ENCODE measurements at regions not wholly inside any gene's neighbourhood (a gene's known extent, or its start where the extent isn't known, plus 50 kb on each side); places are given as distances from the start of the nearest gene placed in this dataset.

DNA sequence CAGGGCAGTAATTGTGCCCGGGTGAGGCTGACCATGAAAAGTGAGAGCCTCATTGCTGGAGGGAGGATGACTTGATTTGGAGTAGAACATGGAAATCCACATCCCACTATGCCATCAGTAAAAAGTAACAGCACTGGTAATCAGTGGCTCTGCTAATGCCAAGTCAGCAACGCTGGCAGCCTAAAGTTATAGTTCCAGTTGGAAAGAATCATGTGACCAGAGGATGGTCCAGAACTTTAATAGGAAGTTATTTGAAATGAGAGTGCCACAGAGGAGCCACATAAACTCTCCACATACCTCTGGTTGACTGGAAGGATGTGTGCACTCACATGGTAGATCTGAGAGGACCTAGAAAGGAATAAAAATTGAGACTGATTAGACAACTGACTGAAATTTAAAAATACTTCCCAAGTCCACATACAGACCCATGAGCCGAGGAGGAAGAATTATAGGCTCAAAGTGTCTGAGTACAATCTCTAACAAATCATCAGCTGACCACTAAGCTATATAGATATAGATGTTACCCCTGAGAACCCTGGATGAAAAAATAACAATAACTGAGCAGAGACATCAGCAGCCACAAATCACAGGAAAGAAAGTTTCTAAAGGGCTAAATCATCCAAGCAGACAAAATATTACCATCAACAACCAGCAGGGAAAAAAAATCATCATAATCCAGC is 346.8 kb downstream of the STK39 start:
- no peak overlapping the region for H3K27ac ChIP-seq
- DNase-seq (ENCODE audit: low read depth, low spot score) = no peak
- TF ChIP-seq POLR2AphosphoS5 (IDR thresholded peaks at IDR 0.05; ENCODE audit: borderline replicate concordance, low read depth, low read length) = no peak
- no peak for TF ChIP-seq EZH2 (IDR thresholded peaks at IDR 0.05)
- no peak for TF ChIP-seq FOXP2 (optimal IDR thresholded peaks at IDR 0.05; ENCODE audit: control extremely low read depth, extremely low read length, insufficient read depth)
- H3K36me3 ChIP-seq (ENCODE audit: insufficient read depth, low read length) = no peaks in the 10 kb centered on the region
- no peak overlapping the region for H3K9ac ChIP-seq (ENCODE audit: insufficient read length)
- no peak overlapping the region for H3K4me3 ChIP-seq
- no peaks in the 10 kb centered on the region for H3K9me3 ChIP-seq (ENCODE audit: low read depth, low read length)

DNA sequence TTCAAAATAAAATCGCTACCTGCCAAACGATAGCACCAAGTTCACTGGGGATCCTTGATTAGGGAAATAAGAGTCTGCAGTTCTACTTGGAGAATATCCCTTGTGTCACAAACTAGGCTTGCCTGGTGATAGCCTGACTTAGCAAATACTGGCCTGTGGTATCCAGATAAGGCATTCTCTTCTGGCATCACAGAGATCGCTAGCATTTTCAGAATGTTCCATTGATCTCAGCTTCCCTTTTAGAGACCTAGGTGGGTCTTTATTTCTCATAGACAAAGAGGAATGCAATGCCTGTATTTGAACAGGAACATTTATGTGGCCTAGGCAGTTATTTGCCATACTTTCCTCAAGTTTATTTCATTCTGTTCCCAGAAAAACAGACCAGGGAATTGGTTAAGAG is 349.1 kb downstream of the STK39 start:
- no peak overlapping the region for H3K27ac ChIP-seq
- no peak overlapping the region for H3K9ac ChIP-seq (ENCODE audit: insufficient read length)
- H3K4me3 ChIP-seq = no peak overlapping the region
- no peaks in the 10 kb centered on the region for H3K36me3 ChIP-seq (ENCODE audit: insufficient read depth, low read length)
- TF ChIP-seq EZH2 (IDR thresholded peaks at IDR 0.05) (no peak), FOXP2 (optimal IDR thresholded peaks at IDR 0.05; ENCODE audit: control extremely low read depth, extremely low read length, insufficient read depth) (no peak), POLR2AphosphoS5 (IDR thresholded peaks at IDR 0.05; ENCODE audit: borderline replicate concordance, low read depth, low read length) (no peak)
- DNase-seq (ENCODE audit: low read depth, low spot score) = no peak
- no peaks in the 10 kb centered on the region for H3K9me3 ChIP-seq (ENCODE audit: low read depth, low read length)

DNA sequence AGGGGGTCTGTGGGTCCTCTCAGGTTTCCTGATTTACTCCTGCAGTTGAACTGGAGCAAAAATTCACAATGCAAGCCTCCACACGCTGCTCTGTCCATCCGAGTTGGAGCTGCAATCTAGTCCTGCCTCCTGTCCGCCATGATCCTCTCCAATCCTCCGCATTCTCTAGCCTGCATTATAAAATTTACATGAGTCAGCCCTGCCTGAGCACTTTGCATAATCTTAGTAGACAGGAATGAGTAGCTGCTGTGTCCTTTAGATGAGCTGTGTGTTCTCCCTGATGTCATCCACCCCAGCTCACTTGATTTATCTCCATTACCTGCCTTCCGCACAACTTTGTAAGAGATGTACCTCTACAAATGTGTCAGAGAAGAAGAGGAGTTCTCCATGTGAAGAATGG is 355.6 kb downstream of the STK39 start:
- no peak for DNase-seq (ENCODE audit: low read depth, low spot score)
- TF ChIP-seq EZH2 (IDR thresholded peaks at IDR 0.05) (no peak), FOXP2 (optimal IDR thresholded peaks at IDR 0.05; ENCODE audit: control extremely low read depth, extremely low read length, insufficient read depth) (no peak), POLR2AphosphoS5 (IDR thresholded peaks at IDR 0.05; ENCODE audit: borderline replicate concordance, low read depth, low read length) (no peak)
- no peak overlapping the region for H3K27ac ChIP-seq
- H3K4me3 ChIP-seq = no peak overlapping the region
- no peaks in the 10 kb centered on the region for H3K36me3 ChIP-seq (ENCODE audit: insufficient read depth, low read length)
- H3K9me3 ChIP-seq (ENCODE audit: low read depth, low read length) = no peaks in the 10 kb centered on the region
- no peak overlapping the region for H3K9ac ChIP-seq (ENCODE audit: insufficient read length)

DNA sequence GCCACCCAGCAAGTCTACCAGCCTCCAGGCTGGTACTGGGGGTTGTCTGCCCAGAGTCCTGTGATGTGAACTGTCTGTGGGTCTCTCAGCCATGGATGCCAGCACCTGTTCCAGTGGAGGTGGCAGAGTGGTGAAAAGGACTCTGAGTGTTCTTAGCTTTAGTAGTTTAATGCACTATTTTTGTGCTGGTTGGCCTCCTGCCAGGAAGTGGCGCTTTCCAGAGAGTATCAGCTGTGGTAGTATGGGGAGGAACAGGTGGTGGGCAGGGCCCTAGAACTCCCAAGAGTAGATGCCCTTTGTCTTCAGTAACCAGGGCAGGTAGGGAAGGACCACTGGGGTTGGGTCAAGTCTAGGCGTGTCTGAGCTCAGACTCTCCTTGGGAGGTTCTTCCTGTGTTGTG is 356.7 kb downstream of the STK39 start:
- H3K9me3 ChIP-seq (ENCODE audit: low read depth, low read length) = no peaks in the 10 kb centered on the region
- no peak for DNase-seq (ENCODE audit: low read depth, low spot score)

DNA sequence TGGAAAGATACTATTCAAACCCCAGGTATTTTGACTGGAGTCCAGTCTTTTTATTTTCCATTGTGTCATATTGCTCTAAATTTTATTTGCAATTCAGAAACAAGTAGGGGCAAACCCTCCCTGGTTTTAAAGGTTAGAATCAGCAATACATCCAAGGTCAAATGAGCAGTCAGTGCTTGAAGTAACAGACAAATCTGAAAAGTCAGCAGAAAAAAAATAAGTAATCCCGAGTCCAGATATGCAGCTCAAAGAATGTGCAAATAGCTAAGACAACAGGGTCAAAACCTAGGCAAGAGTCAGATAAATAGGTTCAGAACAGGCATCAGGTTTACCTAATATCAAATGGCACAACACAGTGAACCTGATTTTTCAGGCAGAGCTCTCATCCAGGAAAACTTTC is 367.0 kb downstream of the STK39 start:
- DNase-seq (ENCODE audit: low read depth, low spot score) = no peak
- H3K9me3 ChIP-seq (ENCODE audit: low read depth, low read length) = no peaks in the 10 kb centered on the region
- H3K36me3 ChIP-seq (ENCODE audit: insufficient read depth, low read length) = no peaks in the 10 kb centered on the region
- no peak for TF ChIP-seq POLR2AphosphoS5 (IDR thresholded peaks at IDR 0.05; ENCODE audit: borderline replicate concordance, low read depth, low read length)
- TF ChIP-seq EZH2 (IDR thresholded peaks at IDR 0.05) = no peak
- TF ChIP-seq FOXP2 (optimal IDR thresholded peaks at IDR 0.05; ENCODE audit: control extremely low read depth, extremely low read length, insufficient read depth) = no peak
- no peak overlapping the region for H3K27ac ChIP-seq
- no peak overlapping the region for H3K9ac ChIP-seq (ENCODE audit: insufficient read length)
- no peak overlapping the region for H3K4me3 ChIP-seq

More for the DNA sequence above, 356.7 kb downstream of the STK39 start:
- Histone ChIP-seq H3K4me3 (no peak overlapping the region), H3K27ac (no peak overlapping the region), H3K36me3 (ENCODE audit: insufficient read depth, low read length) (no peaks in the 10 kb centered on the region), H3K9ac (ENCODE audit: insufficient read length) (no peak overlapping the region)
- TF ChIP-seq POLR2AphosphoS5 (IDR thresholded peaks at IDR 0.05; ENCODE audit: borderline replicate concordance, low read depth, low read length) (no peak), EZH2 (IDR thresholded peaks at IDR 0.05) (no peak), FOXP2 (optimal IDR thresholded peaks at IDR 0.05; ENCODE audit: control extremely low read depth, extremely low read length, insufficient read depth) (no peak)

- no peak for DNase-seq (ENCODE audit: low read depth, low spot score)
- TF ChIP-seq FOXP2 (optimal IDR thresholded peaks at IDR 0.05; ENCODE audit: control extremely low read depth, extremely low read length, insufficient read depth) (no peak), POLR2AphosphoS5 (IDR thresholded peaks at IDR 0.05; ENCODE audit: borderline replicate concordance, low read depth, low read length) (no peak), EZH2 (IDR thresholded peaks at IDR 0.05) (no peak)
Measured at GRCh38 chr2:167875529-167875928, 371.9 kb downstream of the STK39 start.

DNA sequence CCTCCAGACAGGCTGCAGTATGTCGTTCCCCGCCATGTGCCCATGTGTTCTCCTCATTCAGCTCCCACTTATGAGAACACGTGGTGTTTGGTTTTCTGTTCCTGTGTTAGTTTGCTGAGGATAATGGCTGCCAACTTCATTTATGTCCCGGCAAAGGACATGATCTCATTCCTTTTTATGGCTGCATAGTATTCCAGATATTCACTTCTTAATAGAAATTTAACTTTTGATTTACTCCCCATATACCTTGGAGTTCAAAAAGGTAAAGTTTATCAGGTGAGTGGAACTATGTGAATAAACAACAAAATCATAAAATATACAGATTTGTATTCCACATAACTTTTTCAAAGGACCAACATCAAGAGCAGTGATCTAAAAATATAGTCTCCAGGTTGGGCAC is 372.6 kb downstream of the STK39 start:
- Histone ChIP-seq H3K36me3 (ENCODE audit: insufficient read depth, low read length) (no peaks in the 10 kb centered on the region), H3K9me3 (ENCODE audit: low read depth, low read length) (no peaks in the 10 kb centered on the region), H3K4me3 (no peak overlapping the region), H3K9ac (ENCODE audit: insufficient read length) (no peak overlapping the region), H3K27ac (no peak overlapping the region)
- TF ChIP-seq POLR2AphosphoS5 (IDR thresholded peaks at IDR 0.05; ENCODE audit: borderline replicate concordance, low read depth, low read length) (no peak), FOXP2 (optimal IDR thresholded peaks at IDR 0.05; ENCODE audit: control extremely low read depth, extremely low read length, insufficient read depth) (no peak), EZH2 (IDR thresholded peaks at IDR 0.05) (no peak)
- no peak for DNase-seq (ENCODE audit: low read depth, low spot score)

More at GRCh38 chr2:167875529-167875928, 371.9 kb downstream of the STK39 start:
- H3K9ac ChIP-seq (ENCODE audit: insufficient read length) = no peak overlapping the region
- H3K4me3 ChIP-seq = no peak overlapping the region
- no peak overlapping the region for H3K27ac ChIP-seq
- no peaks in the 10 kb centered on the region for H3K9me3 ChIP-seq (ENCODE audit: low read depth, low read length)
- H3K36me3 ChIP-seq (ENCODE audit: insufficient read depth, low read length) = no peaks in the 10 kb centered on the region

GRCh38 chr2:167871286-167871685 is 376.1 kb downstream of the STK39 start:
- no peaks in the 10 kb centered on the region for H3K36me3 ChIP-seq (ENCODE audit: insufficient read depth, low read length)
- no peak overlapping the region for H3K9ac ChIP-seq (ENCODE audit: insufficient read length)
- H3K9me3 ChIP-seq (ENCODE audit: low read depth, low read length) = no peaks in the 10 kb centered on the region
- no peak for DNase-seq (ENCODE audit: low read depth, low spot score)
- no peak overlapping the region for H3K4me3 ChIP-seq
- TF ChIP-seq POLR2AphosphoS5 (IDR thresholded peaks at IDR 0.05; ENCODE audit: borderline replicate concordance, low read depth, low read length) = no peak
- no peak for TF ChIP-seq FOXP2 (optimal IDR thresholded peaks at IDR 0.05; ENCODE audit: control extremely low read depth, extremely low read length, insufficient read depth)
- TF ChIP-seq EZH2 (IDR thresholded peaks at IDR 0.05) = no peak
- H3K27ac ChIP-seq = no peak overlapping the region

- DNase-seq (ENCODE audit: low read depth, low spot score) = no peak
- no peak overlapping the region for H3K9ac ChIP-seq (ENCODE audit: insufficient read length)
- H3K4me3 ChIP-seq = no peak overlapping the region
- TF ChIP-seq FOXP2 (optimal IDR thresholded peaks at IDR 0.05; ENCODE audit: control extremely low read depth, extremely low read length, insufficient read depth) (no peak), EZH2 (IDR thresholded peaks at IDR 0.05) (no peak), POLR2AphosphoS5 (IDR thresholded peaks at IDR 0.05; ENCODE audit: borderline replicate concordance, low read depth, low read length) (no peak)
- H3K9me3 ChIP-seq (ENCODE audit: low read depth, low read length) = no peaks in the 10 kb centered on the region
- no peaks in the 10 kb centered on the region for H3K36me3 ChIP-seq (ENCODE audit: insufficient read depth, low read length)
- no peak overlapping the region for H3K27ac ChIP-seq
Measured at GRCh38 chr2:167869200-167869599, 378.2 kb downstream of the STK39 start.
